ENCODE measurements at regions not wholly inside any gene's neighbourhood (a gene's known extent, or its start where the extent isn't known, plus 50 kb on each side); places are given as distances from the start of the nearest gene placed in this dataset.

DNA sequence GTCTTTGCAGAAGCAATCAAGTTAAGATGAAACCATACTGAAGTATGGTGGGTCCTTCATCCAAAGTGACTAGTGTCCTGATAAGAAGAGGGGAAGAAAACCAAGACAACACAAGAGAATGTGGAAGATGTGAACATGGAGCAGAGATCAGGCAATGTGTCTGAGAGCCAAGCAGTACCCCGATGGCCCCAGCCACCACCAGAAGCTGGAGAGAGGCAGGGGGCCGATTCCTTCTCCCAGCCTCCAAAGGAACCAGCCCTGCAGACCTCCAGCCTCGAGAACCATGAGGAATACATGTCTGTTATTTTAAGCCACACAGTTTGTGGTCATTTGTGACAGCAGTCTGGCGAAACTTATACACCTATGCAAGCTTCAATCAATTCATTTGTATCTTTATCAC, 93.2 kb downstream of the IRS2 start (continued):
- no peak for TF ChIP-seq ZNF425 (CRISPR knock-in tag; conservative IDR thresholded peaks at IDR 0.05)
- no peak for TF ChIP-seq PRRX2 (CRISPR knock-in tag; IDR thresholded peaks at IDR 0.05)
- no peak for TF ChIP-seq GTF2I (CRISPR knock-in tag; conservative IDR thresholded peaks at IDR 0.05)
- no peak for TF ChIP-seq ZMAT4 (CRISPR knock-in tag; IDR thresholded peaks at IDR 0.05)
- TF ChIP-seq, protein P1, sequence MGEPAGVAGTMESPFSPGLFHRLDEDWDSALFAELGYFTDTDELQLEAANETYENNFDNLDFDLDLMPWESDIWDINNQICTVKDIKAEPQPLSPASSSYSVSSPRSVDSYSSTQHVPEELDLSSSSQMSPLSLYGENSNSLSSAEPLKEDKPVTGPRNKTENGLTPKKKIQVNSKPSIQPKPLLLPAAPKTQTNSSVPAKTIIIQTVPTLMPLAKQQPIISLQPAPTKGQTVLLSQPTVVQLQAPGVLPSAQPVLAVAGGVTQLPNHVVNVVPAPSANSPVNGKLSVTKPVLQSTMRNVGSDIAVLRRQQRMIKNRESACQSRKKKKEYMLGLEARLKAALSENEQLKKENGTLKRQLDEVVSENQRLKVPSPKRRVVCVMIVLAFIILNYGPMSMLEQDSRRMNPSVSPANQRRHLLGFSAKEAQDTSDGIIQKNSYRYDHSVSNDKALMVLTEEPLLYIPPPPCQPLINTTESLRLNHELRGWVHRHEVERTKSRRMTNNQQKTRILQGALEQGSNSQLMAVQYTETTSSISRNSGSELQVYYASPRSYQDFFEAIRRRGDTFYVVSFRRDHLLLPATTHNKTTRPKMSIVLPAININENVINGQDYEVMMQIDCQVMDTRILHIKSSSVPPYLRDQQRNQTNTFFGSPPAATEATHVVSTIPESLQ (CRISPR knock-in tag; IDR thresholded peaks at IDR 0.05) = no peak
- TF ChIP-seq MXD4 (CRISPR knock-in tag; IDR thresholded peaks at IDR 0.05; ENCODE audit: borderline replicate concordance) = no peak
- TF ChIP-seq GRHL2 (CRISPR knock-in tag; IDR thresholded peaks at IDR 0.05; ENCODE audit: insufficient replicate concordance, severe bottlenecking) = no peak
- TF ChIP-seq, protein P2, sequence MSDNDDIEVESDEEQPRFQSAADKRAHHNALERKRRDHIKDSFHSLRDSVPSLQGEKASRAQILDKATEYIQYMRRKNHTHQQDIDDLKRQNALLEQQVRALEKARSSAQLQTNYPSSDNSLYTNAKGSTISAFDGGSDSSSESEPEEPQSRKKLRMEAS (CRISPR knock-in tag; IDR thresholded peaks at IDR 0.05) = no peak
- TF ChIP-seq SMAD4 (CRISPR knock-in tag; IDR thresholded peaks at IDR 0.05) = no peak
- TF ChIP-seq, protein P3, sequence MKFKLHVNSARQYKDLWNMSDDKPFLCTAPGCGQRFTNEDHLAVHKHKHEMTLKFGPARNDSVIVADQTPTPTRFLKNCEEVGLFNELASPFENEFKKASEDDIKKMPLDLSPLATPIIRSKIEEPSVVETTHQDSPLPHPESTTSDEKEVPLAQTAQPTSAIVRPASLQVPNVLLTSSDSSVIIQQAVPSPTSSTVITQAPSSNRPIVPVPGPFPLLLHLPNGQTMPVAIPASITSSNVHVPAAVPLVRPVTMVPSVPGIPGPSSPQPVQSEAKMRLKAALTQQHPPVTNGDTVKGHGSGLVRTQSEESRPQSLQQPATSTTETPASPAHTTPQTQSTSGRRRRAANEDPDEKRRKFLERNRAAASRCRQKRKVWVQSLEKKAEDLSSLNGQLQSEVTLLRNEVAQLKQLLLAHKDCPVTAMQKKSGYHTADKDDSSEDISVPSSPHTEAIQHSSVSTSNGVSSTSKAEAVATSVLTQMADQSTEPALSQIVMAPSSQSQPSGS (CRISPR knock-in tag; IDR thresholded peaks at IDR 0.05; ENCODE audit: borderline replicate concordance, low read depth) = no peak
- TF ChIP-seq ZNF512 (CRISPR knock-in tag; IDR thresholded peaks at IDR 0.05; ENCODE audit: borderline replicate concordance) = no peak

DNA sequence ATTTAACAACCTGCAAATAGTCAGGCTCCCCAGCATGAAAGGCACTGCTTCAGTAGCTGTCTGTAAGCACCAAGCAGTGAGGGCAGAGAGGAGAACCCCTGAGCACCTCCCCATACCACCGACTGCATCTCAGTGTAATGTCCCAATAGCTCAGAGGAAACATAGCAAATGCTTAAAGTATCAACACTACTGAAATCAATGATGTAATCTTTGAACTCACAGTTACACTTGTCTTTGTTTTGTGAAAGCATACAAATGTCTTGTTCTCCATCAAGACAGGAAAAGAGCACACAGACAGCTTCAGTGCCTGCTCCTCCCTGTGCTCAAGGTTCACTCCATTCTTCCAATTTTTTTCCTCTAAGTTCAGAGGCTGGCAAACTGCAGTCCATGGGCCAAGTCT, 94.7 kb downstream of the IRS2 start:
- Mint-ChIP-seq H3K27ac (peak overlapping the region; percentile 84; the same call in 1 of the 2 replicates), H3K36me3 (no peaks in the 10 kb centered on the region), H3K4me1 (peaks cover 36% of the 10 kb centered on the region), H3K27me3 (ENCODE audit: low read depth) (no peaks in the 10 kb centered on the region), H3K4me3 (no peak overlapping the region), H3K9me3 (no peaks in the 10 kb centered on the region)
- CTCF ChIA-PET = no interaction called here
- ATAC-seq (0 out of 2 replicates have a peak, but pooled peaks have one; percentile 14), DNase-seq (ENCODE audit: low spot score) (no peak)
- no peak for TF ChIP-seq ZNF263 (CRISPR knock-in tag; IDR thresholded peaks at IDR 0.05; ENCODE audit: low read depth)
- TF ChIP-seq ZNF416 (CRISPR knock-in tag; IDR thresholded peaks at IDR 0.05) = no peak
- TF ChIP-seq MYBL2 (CRISPR knock-in tag; IDR thresholded peaks at IDR 0.05) = no peak
- TF ChIP-seq, protein P4, sequence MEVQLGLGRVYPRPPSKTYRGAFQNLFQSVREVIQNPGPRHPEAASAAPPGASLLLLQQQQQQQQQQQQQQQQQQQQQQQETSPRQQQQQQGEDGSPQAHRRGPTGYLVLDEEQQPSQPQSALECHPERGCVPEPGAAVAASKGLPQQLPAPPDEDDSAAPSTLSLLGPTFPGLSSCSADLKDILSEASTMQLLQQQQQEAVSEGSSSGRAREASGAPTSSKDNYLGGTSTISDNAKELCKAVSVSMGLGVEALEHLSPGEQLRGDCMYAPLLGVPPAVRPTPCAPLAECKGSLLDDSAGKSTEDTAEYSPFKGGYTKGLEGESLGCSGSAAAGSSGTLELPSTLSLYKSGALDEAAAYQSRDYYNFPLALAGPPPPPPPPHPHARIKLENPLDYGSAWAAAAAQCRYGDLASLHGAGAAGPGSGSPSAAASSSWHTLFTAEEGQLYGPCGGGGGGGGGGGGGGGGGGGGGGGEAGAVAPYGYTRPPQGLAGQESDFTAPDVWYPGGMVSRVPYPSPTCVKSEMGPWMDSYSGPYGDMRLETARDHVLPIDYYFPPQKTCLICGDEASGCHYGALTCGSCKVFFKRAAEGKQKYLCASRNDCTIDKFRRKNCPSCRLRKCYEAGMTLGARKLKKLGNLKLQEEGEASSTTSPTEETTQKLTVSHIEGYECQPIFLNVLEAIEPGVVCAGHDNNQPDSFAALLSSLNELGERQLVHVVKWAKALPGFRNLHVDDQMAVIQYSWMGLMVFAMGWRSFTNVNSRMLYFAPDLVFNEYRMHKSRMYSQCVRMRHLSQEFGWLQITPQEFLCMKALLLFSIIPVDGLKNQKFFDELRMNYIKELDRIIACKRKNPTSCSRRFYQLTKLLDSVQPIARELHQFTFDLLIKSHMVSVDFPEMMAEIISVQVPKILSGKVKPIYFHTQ (CRISPR knock-in tag; IDR thresholded peaks at IDR 0.05) = no peak
- TF ChIP-seq ATF1 (CRISPR knock-in tag; IDR thresholded peaks at IDR 0.05) = no peak
- TF ChIP-seq, protein P3 (CRISPR knock-in tag; IDR thresholded peaks at IDR 0.05; ENCODE audit: borderline replicate concordance, low read depth) = no peak
- no peak for TF ChIP-seq FOXP1 (CRISPR knock-in tag; IDR thresholded peaks at IDR 0.05; ENCODE audit: borderline replicate concordance)
- no peak for TF ChIP-seq GRHL2 (CRISPR knock-in tag; IDR thresholded peaks at IDR 0.05; ENCODE audit: insufficient replicate concordance, severe bottlenecking)
- no peak for TF ChIP-seq ZNF138 (CRISPR knock-in tag; conservative IDR thresholded peaks at IDR 0.05)
- TF ChIP-seq, protein P5, sequence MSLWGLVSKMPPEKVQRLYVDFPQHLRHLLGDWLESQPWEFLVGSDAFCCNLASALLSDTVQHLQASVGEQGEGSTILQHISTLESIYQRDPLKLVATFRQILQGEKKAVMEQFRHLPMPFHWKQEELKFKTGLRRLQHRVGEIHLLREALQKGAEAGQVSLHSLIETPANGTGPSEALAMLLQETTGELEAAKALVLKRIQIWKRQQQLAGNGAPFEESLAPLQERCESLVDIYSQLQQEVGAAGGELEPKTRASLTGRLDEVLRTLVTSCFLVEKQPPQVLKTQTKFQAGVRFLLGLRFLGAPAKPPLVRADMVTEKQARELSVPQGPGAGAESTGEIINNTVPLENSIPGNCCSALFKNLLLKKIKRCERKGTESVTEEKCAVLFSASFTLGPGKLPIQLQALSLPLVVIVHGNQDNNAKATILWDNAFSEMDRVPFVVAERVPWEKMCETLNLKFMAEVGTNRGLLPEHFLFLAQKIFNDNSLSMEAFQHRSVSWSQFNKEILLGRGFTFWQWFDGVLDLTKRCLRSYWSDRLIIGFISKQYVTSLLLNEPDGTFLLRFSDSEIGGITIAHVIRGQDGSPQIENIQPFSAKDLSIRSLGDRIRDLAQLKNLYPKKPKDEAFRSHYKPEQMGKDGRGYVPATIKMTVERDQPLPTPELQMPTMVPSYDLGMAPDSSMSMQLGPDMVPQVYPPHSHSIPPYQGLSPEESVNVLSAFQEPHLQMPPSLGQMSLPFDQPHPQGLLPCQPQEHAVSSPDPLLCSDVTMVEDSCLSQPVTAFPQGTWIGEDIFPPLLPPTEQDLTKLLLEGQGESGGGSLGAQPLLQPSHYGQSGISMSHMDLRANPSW (CRISPR knock-in tag; conservative IDR thresholded peaks at IDR 0.05; ENCODE audit: low read depth) = no peak
- no peak for TF ChIP-seq HMGA2 (CRISPR knock-in tag; IDR thresholded peaks at IDR 0.05)
- POLR2A ChIA-PET = no interaction called here
